Stimulated activated CD8-positive, alpha-beta memory T cell treated with anti-CD3 and anti-CD28 coated beads, Interleukin-4, amount 100 ng/mL, for 1 hour (primary cell): ENCODE measurements at regions not wholly inside any gene's neighbourhood (a gene's known extent, or its start where the extent isn't known, plus 50 kb on each side); places are given as distances from the start of the nearest gene placed in this dataset.
"Not testable (repeated sequence)": the region's sequence is repeated elsewhere in the genome, so short reads cannot be mapped to it uniquely, and the experiment has no call there.

ENCODE experiments used
- DNase-seq, 2 donors: peaks; one replicate each; pipeline ENCODE4 v3.0.0-alpha.2; 2020; ENCODE audit warnings: low read depth in 2 of 2, low spot score in 1 of 2

GRCh38 chr1:101532377-101532776 is 295.6 kb downstream of the S1PR1 start:
- DNase-seq, result no peak

- DNase-seq, result no peak
Measured at GRCh38 chr1:101540161-101540560, 303.3 kb downstream of the S1PR1 start.

GRCh38 chr1:101546885-101547284 is 310.1 kb downstream of the S1PR1 start:
- DNase-seq, result no peak

GRCh38 chr1:101547357-101547756 is 310.5 kb downstream of the S1PR1 start:
- DNase-seq, result no peak

- no peak for DNase-seq
Measured at GRCh38 chr1:101548376-101548775, 311.6 kb downstream of the S1PR1 start.

- DNase-seq, result no peak
Measured at GRCh38 chr1:101550581-101550980, 313.8 kb downstream of the S1PR1 start.

- no peak for DNase-seq
Measured at GRCh38 chr1:101566883-101567538, 330.2 kb downstream of the S1PR1 start.

GRCh38 chr1:101567582-101568189 is 330.9 kb downstream of the S1PR1 start:
- peak in 1 of 2 donors; percentile 9 for DNase-seq

- no peak for DNase-seq
Measured at GRCh38 chr1:101587741-101588140, 350.9 kb downstream of the S1PR1 start.

- no peak for DNase-seq
Measured at GRCh38 chr1:101588677-101589076, 351.9 kb downstream of the S1PR1 start.

- DNase-seq, result no peak
Measured at GRCh38 chr1:101592845-101593244, 356.0 kb downstream of the S1PR1 start.

- DNase-seq, result no peak
Measured at GRCh38 chr1:101595881-101596374, 359.1 kb downstream of the S1PR1 start.

GRCh38 chr1:101600615-101601014 is 363.8 kb downstream of the S1PR1 start:
- DNase-seq, result not testable (repeated sequence)

GRCh38 chr1:101603726-101604125 is 366.9 kb downstream of the S1PR1 start:
- DNase-seq, result no peak

- no peak for DNase-seq
Measured at GRCh38 chr1:101605878-101606277, 369.1 kb downstream of the S1PR1 start.

- DNase-seq, result no peak
Measured at GRCh38 chr1:101613546-101613945, 376.7 kb downstream of the S1PR1 start.

GRCh38 chr1:101618900-101619299 is 377.8 kb downstream of the OLFM3 start:
- DNase-seq, result no peak

GRCh38 chr1:101632548-101633272 is 364.0 kb downstream of the OLFM3 start:
- no peak for DNase-seq

- no peak for DNase-seq
Measured at GRCh38 chr1:101645810-101646209, 350.9 kb downstream of the OLFM3 start.

- DNase-seq, result no peak
Measured at GRCh38 chr1:101652484-101652883, 344.2 kb downstream of the OLFM3 start.

- no peak for DNase-seq
Measured at GRCh38 chr1:101653482-101653946, 343.2 kb downstream of the OLFM3 start.

- DNase-seq, result no peak
Measured at GRCh38 chr1:101664726-101665125, 332.0 kb downstream of the OLFM3 start.
